ENCODE measurements at regions not wholly inside any gene's neighbourhood (a gene's known extent, or its start where the extent isn't known, plus 50 kb on each side); places are given as distances from the start of the nearest gene placed in this dataset.

- TF ChIP-seq EZH2phosphoT487 (IDR thresholded peaks at IDR 0.05; ENCODE audit: borderline replicate concordance, low read length) (no peak), EZH2 (IDR thresholded peaks at IDR 0.05; ENCODE audit: low read length, unreplicated experiment) (no peak)
- TF ChIP-seq, protein P1, sequence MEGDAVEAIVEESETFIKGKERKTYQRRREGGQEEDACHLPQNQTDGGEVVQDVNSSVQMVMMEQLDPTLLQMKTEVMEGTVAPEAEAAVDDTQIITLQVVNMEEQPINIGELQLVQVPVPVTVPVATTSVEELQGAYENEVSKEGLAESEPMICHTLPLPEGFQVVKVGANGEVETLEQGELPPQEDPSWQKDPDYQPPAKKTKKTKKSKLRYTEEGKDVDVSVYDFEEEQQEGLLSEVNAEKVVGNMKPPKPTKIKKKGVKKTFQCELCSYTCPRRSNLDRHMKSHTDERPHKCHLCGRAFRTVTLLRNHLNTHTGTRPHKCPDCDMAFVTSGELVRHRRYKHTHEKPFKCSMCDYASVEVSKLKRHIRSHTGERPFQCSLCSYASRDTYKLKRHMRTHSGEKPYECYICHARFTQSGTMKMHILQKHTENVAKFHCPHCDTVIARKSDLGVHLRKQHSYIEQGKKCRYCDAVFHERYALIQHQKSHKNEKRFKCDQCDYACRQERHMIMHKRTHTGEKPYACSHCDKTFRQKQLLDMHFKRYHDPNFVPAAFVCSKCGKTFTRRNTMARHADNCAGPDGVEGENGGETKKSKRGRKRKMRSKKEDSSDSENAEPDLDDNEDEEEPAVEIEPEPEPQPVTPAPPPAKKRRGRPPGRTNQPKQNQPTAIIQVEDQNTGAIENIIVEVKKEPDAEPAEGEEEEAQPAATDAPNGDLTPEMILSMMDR (conservative IDR thresholded peaks at IDR 0.05; ENCODE audit: low read depth, low read length), result no peak
Observed at GRCh38 chr2:223415071-223415470, 187.1 kb downstream of the SCG2 start.

All from PC-3 (cell line).